GM12865 (cell line): ENCODE measurements at regions not wholly inside any gene's neighbourhood (a gene's known extent, or its start where the extent isn't known, plus 50 kb on each side); places are given as distances from the start of the nearest gene placed in this dataset.

ENCODE experiments used
- DNase-seq: peaks from one replicate; pipeline ENCODE4 v3.0.0; 2010; ENCODE audit warnings: low read depth
- H3K4me3 ChIP-seq: 2 replicates; pipeline ENCODE4 v1.5.1; 2011; ENCODE audit warnings: mild to moderate bottlenecking, low read depth, low read length, control low read depth
- CTCF ChIP-seq: IDR thresholded peaks from 2 replicates; pipeline ENCODE4 v1.5.1; 2011; ENCODE audit warnings: low read length, control low read depth, low read depth, inconsistent platforms; ENCODE audit not compliant: insufficient read depth; ENCODE audit errors: missing control alignments

GRCh38 chr9:69970001-69970533 lies 73.6 kb upstream of the MAMDC2 start:
- no peak for DNase-seq
- TF ChIP-seq CTCF = no peak
- H3K4me3 ChIP-seq = no peak overlapping the region

- H3K4me3 ChIP-seq = no peak overlapping the region
- peak; percentile 88 for TF ChIP-seq CTCF
Measured at GRCh38 chr9:69971643-69972449, 71.8 kb upstream of the MAMDC2 start.

GRCh38 chr9:69975681-69976080 lies 68.0 kb upstream of the MAMDC2 start:
- TF ChIP-seq CTCF = no peak

More at GRCh38 chr9:69971643-69972449, 71.8 kb upstream of the MAMDC2 start:
- peak; percentile 58 for DNase-seq

GRCh38 chr9:69976152-69976551 lies 67.5 kb upstream of the MAMDC2 start:
- H3K4me3 ChIP-seq = no peak overlapping the region
- TF ChIP-seq CTCF = no peak
- no peak for DNase-seq

More at GRCh38 chr9:69975681-69976080, 68.0 kb upstream of the MAMDC2 start:
- no peak for DNase-seq
- no peak overlapping the region for H3K4me3 ChIP-seq

GRCh38 chr9:69980041-69980440 lies 63.6 kb upstream of the MAMDC2 start:
- DNase-seq = no peak
- TF ChIP-seq CTCF = no peak
- no peak overlapping the region for H3K4me3 ChIP-seq

GRCh38 chr9:69980591-69980990 lies 63.1 kb upstream of the MAMDC2 start:
- TF ChIP-seq CTCF = no peak
- DNase-seq = no peak
- H3K4me3 ChIP-seq = no peak overlapping the region
